ENCODE measurements at regions not wholly inside any gene's neighbourhood (a gene's known extent, or its start where the extent isn't known, plus 50 kb on each side); places are given as distances from the start of the nearest gene placed in this dataset.

DNA sequence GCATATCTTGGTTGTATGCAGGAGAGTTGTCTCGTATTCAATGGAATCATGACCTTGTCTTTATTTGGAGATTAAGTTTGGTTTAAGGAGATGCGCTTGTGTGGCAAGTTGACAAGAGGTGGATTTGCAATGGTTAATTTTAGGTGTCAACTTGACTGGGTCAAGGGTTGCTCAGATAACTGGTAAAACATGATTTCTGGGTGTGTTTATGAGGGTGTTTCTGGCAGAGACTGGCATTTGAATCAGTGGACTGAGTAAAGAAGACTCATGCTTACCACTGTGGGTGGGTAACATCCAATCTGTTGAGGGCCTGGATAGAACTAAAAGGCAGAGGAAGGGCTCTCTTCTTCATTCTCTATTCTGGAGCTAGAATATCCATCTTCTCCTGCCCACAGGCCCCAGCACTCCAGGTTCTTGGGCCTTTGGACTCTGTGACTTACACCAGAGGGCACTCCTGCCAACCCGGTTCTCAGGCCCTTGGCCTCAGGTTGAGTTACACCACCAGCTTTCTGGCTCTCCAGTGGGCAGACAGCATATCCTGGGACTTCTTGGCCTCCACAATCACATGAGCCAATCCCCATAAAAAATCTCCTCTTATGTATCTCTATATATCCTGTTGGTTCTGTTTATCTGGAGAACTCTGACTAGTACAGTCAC lies 141.5 kb upstream of the ARID2 start:
- Mint-ChIP-seq H3K9me3 (no peaks in the 10 kb centered on the region), H3K4me3 (no peak overlapping the region), H3K27me3 (no peaks in the 10 kb centered on the region), H3K4me1 (ENCODE audit: low read depth) (no peaks in the 10 kb centered on the region), H3K27ac (no peak overlapping the region), H3K36me3 (ENCODE audit: low read depth) (no peaks in the 10 kb centered on the region)

DNA sequence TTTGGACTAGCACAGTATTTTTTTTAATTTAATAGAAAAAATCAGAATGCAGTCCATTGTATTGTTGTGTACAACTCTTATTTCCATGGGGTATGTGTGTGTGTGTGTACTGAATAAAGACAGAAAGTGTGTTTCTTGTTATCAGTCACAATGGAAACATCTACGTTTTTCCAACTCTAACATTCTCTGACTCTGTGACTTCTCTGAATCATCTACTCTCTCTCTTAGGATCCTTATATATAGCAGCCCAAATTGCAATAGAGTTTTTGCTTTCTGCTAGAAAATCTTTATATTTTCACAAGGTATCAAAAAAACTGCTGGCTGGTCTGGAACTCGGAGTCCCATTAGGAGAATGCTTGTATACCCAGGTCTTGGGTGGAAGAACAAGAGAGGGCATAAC lies 138.9 kb upstream of the ARID2 start:
- H3K4me1 Mint-ChIP-seq (ENCODE audit: low read depth): no peaks in the 10 kb centered on the region
- H3K27me3 Mint-ChIP-seq: no peaks in the 10 kb centered on the region
- no peak overlapping the region for H3K4me3 Mint-ChIP-seq
- H3K9me3 Mint-ChIP-seq: no peaks in the 10 kb centered on the region
- H3K27ac Mint-ChIP-seq: no peak overlapping the region
- H3K36me3 Mint-ChIP-seq (ENCODE audit: low read depth): no peaks in the 10 kb centered on the region

DNA sequence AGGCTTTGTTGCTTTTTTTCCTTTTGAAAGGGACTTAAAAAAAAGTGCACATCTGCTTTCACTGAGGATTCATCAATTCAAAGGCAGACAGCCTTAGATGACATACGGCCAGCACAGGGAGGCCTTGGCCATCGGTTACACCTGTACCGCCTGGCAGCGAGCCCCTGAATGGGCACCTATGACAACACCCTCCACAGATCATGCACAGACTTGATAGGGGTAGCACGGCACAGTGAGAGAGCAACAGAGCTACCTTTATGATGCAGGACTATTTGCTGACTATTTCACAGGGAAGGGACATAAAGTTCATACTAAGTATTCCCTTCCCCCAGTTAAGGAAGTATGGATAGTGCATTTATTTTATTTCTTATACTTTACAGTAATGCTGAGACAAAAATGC lies 137.9 kb upstream of the ARID2 start:
- Mint-ChIP-seq H3K4me3 (no peak overlapping the region), H3K36me3 (ENCODE audit: low read depth) (no peaks in the 10 kb centered on the region), H3K27ac (no peak overlapping the region), H3K9me3 (no peaks in the 10 kb centered on the region), H3K27me3 (no peaks in the 10 kb centered on the region), H3K4me1 (ENCODE audit: low read depth) (no peaks in the 10 kb centered on the region)

DNA sequence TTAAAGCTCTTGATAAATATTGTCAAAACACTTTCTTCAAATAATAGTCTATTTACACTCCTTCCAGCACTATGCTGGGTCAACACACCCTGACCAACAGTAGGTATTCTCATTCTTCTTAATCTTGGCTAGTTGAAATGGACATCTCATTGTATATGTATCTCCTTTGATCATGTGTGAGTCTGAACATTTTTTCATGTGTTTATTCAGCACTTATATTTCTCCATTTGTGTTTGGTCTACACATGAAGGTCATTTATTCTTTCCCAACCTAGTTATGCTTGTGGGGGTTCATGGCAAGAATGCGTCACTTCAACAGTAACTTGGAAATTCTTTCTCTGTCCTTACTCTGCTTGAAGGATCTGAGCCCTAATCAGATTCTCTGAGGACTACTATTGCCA lies 133.1 kb upstream of the ARID2 start:
- H3K4me3 Mint-ChIP-seq: no peak overlapping the region
- no peak overlapping the region for H3K27ac Mint-ChIP-seq
- no peaks in the 10 kb centered on the region for H3K27me3 Mint-ChIP-seq
- H3K9me3 Mint-ChIP-seq: peaks cover 4% of the 10 kb centered on the region
- H3K36me3 Mint-ChIP-seq (ENCODE audit: low read depth): no peaks in the 10 kb centered on the region
- H3K4me1 Mint-ChIP-seq (ENCODE audit: low read depth): no peaks in the 10 kb centered on the region

DNA sequence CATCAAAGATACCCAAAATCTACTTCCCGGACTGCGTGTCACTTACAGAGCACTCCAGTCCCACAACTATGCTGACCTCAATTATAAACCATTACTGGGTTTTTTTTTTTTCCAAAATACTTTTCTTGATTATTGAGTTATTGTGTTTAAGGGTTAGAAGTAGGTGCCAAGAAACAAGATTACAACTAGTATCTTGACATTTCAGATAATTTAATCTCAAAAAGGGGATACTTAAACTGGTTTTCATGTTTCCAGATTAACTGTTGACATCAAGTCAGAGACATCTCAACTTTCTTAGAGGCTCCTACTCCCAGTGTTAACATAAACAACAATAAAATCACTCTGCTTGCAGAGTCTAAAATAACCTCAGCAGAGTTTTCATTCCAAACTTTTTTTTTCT lies 131.2 kb upstream of the ARID2 start:
- no peak overlapping the region for H3K4me3 Mint-ChIP-seq

DNA sequence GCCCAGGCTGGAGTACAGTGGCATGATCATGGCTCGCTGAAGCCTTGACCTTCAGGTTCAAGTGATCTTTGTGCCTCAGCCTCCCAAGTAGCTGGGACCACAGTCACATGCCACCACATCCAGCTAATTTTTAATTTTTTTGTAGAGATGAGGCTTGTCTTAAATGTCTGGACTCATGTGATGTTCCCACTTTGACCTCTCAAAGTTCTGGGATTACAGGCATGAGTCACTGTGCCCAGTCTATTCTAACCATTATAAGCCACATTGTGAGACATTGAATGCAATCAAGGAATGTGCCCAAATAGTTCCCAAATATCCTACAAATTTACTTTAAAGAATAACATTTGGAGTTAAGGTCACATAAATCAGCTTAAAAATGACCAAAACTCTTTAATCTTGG lies 130.7 kb upstream of the ARID2 start:
- Mint-ChIP-seq H3K4me3 (no peak overlapping the region), H3K9me3 (peaks cover 4% of the 10 kb centered on the region), H3K4me1 (ENCODE audit: low read depth) (no peaks in the 10 kb centered on the region), H3K36me3 (ENCODE audit: low read depth) (no peaks in the 10 kb centered on the region), H3K27me3 (no peaks in the 10 kb centered on the region), H3K27ac (no peak overlapping the region)

More for the DNA sequence above, 131.2 kb upstream of the ARID2 start:
- Mint-ChIP-seq H3K27me3 (no peaks in the 10 kb centered on the region), H3K9me3 (peaks cover 4% of the 10 kb centered on the region), H3K36me3 (ENCODE audit: low read depth) (no peaks in the 10 kb centered on the region), H3K4me1 (ENCODE audit: low read depth) (no peaks in the 10 kb centered on the region), H3K27ac (no peak overlapping the region)

DNA sequence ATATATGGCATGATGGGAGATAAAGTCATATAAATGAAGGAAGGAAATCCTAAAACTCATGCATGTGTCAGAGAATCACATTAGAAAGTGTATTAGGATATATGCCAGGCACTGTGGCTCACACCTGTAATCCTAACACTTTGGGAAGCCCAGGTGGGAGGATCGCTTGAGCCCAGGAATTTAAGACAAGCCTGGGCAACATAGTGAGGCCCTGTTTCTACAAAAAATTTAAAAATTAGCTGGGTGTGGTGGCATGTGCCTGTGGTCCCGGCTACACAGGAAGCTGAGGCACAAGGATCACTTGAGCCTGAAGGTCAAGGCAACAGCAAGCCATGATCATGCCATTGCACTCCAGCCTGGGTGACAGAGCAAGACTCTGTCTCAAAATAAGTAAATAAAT lies 130.3 kb upstream of the ARID2 start:
- H3K4me1 Mint-ChIP-seq (ENCODE audit: low read depth): no peaks in the 10 kb centered on the region
- no peaks in the 10 kb centered on the region for H3K27me3 Mint-ChIP-seq
- no peaks in the 10 kb centered on the region for H3K36me3 Mint-ChIP-seq (ENCODE audit: low read depth)
- H3K27ac Mint-ChIP-seq: no peak overlapping the region
- no peak overlapping the region for H3K4me3 Mint-ChIP-seq
- peaks cover 4% of the 10 kb centered on the region for H3K9me3 Mint-ChIP-seq

DNA sequence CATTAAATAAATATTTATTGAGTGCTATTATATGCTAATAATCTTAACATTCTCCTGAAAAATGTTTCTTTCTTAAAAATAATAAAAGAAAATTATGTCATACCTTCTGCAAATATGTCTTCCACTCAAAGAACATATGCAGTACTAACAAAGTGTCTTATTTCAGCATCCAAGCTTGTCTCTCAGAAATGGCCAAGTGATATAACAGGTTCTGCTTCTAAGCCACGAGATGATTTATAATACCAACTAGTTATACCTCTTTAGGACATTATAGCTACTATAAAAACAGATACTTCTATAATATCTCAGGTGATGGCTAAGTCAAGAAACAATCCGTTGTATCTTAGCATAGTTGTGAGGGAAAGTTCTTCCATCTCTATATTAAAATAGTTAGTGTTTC lies 128.1 kb upstream of the ARID2 start:
- no peak overlapping the region for H3K27ac Mint-ChIP-seq
- H3K36me3 Mint-ChIP-seq (ENCODE audit: low read depth): peaks cover 9% of the 10 kb centered on the region
- H3K4me1 Mint-ChIP-seq (ENCODE audit: low read depth): no peaks in the 10 kb centered on the region

DNA sequence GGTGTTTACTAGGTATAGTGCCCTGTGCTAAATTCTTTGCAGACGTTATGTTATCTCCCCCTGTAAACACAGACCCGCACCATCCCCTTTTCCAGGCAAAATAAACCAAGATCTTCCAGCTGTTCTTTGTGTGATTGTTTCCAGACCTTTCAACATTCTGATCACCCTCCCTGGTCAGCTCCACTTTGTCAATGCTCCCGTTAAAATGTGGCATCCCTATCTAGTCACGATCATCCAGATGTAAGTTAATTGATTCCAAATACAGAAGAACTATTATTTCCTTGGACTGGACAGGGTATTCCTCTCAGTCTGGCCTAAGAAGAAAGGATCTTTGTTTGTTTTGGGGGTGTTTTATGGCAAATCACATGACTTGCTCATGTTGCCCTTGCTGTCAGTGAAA lies 127.6 kb upstream of the ARID2 start:
- Mint-ChIP-seq H3K27me3 (peaks cover 7% of the 10 kb centered on the region), H3K36me3 (ENCODE audit: low read depth) (peaks cover 9% of the 10 kb centered on the region), H3K4me1 (ENCODE audit: low read depth) (no peaks in the 10 kb centered on the region), H3K27ac (no peak overlapping the region), H3K9me3 (peaks cover 17% of the 10 kb centered on the region), H3K4me3 (no peak overlapping the region)

More for the DNA sequence above, 128.1 kb upstream of the ARID2 start:
- Mint-ChIP-seq H3K4me3 (no peak overlapping the region), H3K9me3 (peaks cover 17% of the 10 kb centered on the region), H3K27me3 (peaks cover 7% of the 10 kb centered on the region)

DNA sequence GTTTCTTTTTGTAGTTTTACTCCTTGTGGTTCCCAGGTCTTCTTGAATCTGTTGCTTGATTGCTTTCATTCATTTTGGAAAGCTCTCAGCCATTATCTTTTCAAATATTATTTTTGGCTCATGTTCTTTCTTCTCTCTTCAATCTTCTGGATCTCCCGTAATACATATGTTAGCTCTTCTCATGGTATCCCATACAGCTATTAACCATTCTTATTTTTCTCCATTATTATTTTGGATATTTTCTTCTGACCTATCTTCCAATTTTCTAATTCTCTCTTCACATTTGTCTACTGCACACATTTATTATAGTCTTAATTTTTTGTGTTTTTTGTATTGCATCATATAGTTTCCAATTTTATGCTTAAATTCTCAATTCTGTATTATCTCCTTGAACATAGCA lies 123.9 kb upstream of the ARID2 start:
- H3K4me1 Mint-ChIP-seq (ENCODE audit: low read depth): no peaks in the 10 kb centered on the region
- no peak overlapping the region for H3K27ac Mint-ChIP-seq
- H3K27me3 Mint-ChIP-seq: peaks cover 7% of the 10 kb centered on the region
- no peak overlapping the region for H3K4me3 Mint-ChIP-seq
- H3K36me3 Mint-ChIP-seq (ENCODE audit: low read depth): peaks cover 9% of the 10 kb centered on the region
- peaks cover 13% of the 10 kb centered on the region for H3K9me3 Mint-ChIP-seq

DNA sequence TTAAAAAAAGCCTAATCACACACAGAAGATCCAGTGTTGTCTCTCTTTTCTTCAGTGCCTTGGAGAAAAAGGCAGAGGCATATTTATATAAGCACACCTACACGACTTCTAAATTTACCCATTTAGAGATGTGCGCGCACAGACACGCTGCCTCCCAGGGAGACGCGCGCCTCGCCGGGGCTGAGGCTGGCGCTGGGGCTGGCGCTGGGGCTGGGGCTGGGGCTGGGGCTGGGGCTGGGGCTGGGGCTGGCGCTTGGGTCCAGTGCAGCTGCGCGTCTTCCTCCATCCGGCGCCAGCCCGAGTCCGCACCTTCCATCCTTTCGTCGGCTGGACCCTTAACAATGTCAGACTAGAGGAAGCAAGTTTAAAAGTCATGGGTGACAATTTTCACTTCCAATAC lies 118.4 kb upstream of the ARID2 start:
- no peak overlapping the region for H3K27ac Mint-ChIP-seq
- H3K27me3 Mint-ChIP-seq: no peaks in the 10 kb centered on the region
- H3K36me3 Mint-ChIP-seq (ENCODE audit: low read depth): no peaks in the 10 kb centered on the region
- H3K4me3 Mint-ChIP-seq: no peak overlapping the region
- H3K4me1 Mint-ChIP-seq (ENCODE audit: low read depth): peaks cover 8% of the 10 kb centered on the region
- H3K9me3 Mint-ChIP-seq: no peaks in the 10 kb centered on the region

DNA sequence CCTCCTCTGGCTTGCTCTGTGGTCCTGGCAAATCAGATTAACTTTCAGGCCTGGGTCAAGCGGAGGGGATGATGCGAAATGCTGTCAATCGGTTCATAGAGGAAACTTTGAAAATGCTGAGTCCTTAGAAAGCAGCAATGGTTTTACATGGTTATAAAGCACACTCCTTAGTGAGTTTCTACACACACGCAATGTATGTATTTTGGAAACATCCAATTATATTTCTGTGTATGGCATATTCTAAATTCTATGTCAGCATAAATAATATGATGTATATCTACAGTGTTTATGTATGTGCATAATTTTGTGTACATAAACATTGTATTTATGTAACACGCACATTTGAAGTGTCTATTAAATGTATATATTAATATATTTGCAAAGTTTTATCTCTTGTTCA lies 118.0 kb upstream of the ARID2 start:
- H3K9me3 Mint-ChIP-seq: no peaks in the 10 kb centered on the region
- no peak overlapping the region for H3K27ac Mint-ChIP-seq
- H3K36me3 Mint-ChIP-seq (ENCODE audit: low read depth): no peaks in the 10 kb centered on the region
- no peak overlapping the region for H3K4me3 Mint-ChIP-seq
- H3K27me3 Mint-ChIP-seq: no peaks in the 10 kb centered on the region
- H3K4me1 Mint-ChIP-seq (ENCODE audit: low read depth): peaks cover 8% of the 10 kb centered on the region

DNA sequence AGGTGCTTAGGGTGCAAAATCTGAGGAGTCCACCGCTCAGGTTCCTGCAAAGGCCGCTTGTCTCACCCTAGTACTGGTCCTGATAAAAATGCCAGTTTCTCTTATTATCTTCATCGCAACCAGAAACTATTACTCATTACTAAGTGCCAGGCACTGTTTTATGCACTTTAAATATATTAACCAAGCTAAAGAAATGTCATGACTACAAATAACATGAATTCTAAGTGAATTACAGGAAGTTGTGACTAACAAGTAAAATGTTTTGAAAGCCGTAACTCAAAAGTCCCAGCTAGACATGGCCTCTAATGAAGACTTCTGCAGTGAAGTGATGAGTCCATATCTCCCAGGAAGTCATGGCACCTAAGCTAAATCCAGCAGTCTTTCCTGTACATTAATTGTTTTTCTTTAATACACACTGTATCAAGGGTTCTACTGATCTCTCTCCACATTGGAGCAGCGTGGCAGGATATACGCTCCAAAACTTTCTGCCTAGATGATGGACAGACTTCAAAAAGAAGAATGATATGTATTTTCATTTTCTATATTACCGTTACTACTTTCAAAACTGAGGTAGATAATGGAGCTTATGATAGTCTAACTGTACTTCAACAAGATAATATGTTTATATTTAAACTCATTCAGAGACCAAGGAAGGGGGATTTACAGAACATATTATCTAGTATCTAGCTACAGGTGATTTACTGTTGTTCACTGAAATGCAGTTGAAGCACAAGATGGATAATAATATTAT lies 117.3 kb upstream of the ARID2 start:
- Mint-ChIP-seq H3K4me3 (peak overlapping the region; percentile 31), H3K36me3 (ENCODE audit: low read depth) (no peaks in the 10 kb centered on the region), H3K27me3 (no peaks in the 10 kb centered on the region), H3K4me1 (ENCODE audit: low read depth) (peaks cover 8% of the 10 kb centered on the region), H3K27ac (no peak overlapping the region), H3K9me3 (no peaks in the 10 kb centered on the region)

DNA sequence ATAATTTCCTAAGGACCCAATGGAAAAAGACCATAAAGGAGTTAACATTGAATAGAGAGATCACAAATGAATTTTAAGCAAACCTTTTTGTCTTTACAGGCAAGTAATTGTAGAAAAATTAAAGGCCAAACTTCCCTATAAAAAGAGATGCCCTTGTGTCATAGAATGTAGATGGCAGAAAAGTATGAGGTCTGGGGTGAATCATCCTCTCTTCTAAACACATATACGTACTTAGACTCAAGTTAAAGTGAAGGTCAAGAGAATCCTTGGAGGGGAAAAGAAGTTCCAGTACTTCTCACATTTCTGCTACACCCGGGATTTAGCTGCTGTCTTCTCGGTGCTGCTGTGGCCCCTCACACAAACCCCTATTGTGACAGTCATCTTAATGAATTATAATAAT lies 116.2 kb upstream of the ARID2 start:
- Mint-ChIP-seq H3K4me1 (ENCODE audit: low read depth) (peaks cover 8% of the 10 kb centered on the region), H3K36me3 (ENCODE audit: low read depth) (no peaks in the 10 kb centered on the region), H3K27me3 (no peaks in the 10 kb centered on the region), H3K27ac (no peak overlapping the region), H3K9me3 (no peaks in the 10 kb centered on the region), H3K4me3 (no peak overlapping the region)

DNA sequence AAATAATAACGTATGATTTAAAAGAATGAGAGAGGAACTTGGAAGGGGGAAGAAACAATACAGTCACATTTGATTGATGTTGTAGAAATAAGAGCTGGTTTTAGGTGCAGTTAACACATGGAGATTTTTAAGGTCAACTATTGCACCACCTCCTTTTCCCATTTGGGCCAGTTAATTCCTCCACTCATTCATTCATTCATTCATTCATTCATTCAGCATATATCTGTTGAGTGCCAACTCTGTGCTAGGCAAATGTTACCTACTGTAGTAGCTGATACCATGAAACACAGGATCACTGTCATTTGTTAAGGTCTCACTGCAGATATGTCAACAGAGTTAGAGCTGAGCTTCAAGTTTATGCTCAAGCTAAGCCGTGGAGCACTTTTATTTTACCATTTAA lies 115.7 kb upstream of the ARID2 start:
- H3K27ac Mint-ChIP-seq: no peak overlapping the region
- no peaks in the 10 kb centered on the region for H3K9me3 Mint-ChIP-seq
- no peaks in the 10 kb centered on the region for H3K27me3 Mint-ChIP-seq
- H3K4me3 Mint-ChIP-seq: no peak overlapping the region
- peaks cover 8% of the 10 kb centered on the region for H3K4me1 Mint-ChIP-seq (ENCODE audit: low read depth)
- no peaks in the 10 kb centered on the region for H3K36me3 Mint-ChIP-seq (ENCODE audit: low read depth)

DNA sequence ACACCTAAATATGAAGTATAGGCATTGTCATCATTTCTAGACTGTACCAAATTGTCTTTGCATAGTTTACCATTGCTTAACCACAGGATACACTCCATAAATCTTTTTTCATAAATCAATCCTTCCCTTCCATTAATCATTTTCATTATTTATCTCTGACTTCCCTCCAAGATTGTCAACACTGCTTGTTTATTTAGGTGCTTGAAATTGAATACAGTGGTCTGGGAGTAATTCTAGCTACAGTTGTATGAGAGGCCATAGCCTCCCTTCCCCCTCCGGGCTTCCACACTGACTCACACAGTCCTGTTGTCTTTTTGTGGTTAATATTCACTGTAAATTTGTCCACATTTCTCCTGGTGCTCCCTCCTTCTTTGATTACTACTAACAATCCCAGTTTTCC lies 114.2 kb upstream of the ARID2 start:
- Mint-ChIP-seq H3K36me3 (ENCODE audit: low read depth) (no peaks in the 10 kb centered on the region), H3K27ac (no peak overlapping the region), H3K27me3 (no peaks in the 10 kb centered on the region), H3K4me3 (no peak overlapping the region), H3K9me3 (no peaks in the 10 kb centered on the region), H3K4me1 (ENCODE audit: low read depth) (peaks cover 8% of the 10 kb centered on the region)

Measured in stimulated activated naive CD8-positive, alpha-beta T cell treated with anti-CD3 and anti-CD28 coated beads, Interleukin-15, Interleukin-2, amounts not matched to agents 100 ng/mL and 50 ng/mL, for 24 hours (primary cell).